Caki2 (cell line): ENCODE measurements at regions not wholly inside any gene's neighbourhood (a gene's known extent, or its start where the extent isn't known, plus 50 kb on each side); places are given as distances from the start of the nearest gene placed in this dataset.

ENCODE experiments used
- DNase-seq: peaks from one replicate; pipeline ENCODE4 v3.0.0-alpha.2; 2015; ENCODE audit warnings: low read depth
- in situ Hi-C: cut with HindIII; loops from 2 replicates; pipeline ENCODE4 v1.10.0; 2016; ENCODE audit warnings: low sequenced_read_pairs, low pct_unique_long_range_greater_than_20kb, mixed read lengths

- in situ Hi-C loops, result no loop called here
- no peak for DNase-seq
Observed at GRCh38 chr12:89965993-89966392, 257.4 kb upstream of the ATP2B1 start.

- in situ Hi-C loops, result no loop called here
- no peak for DNase-seq
Observed at GRCh38 chr12:89962648-89963047, 254.0 kb upstream of the ATP2B1 start.

GRCh38 chr12:89960607-89961394, 252.2 kb upstream of the ATP2B1 start:
- in situ Hi-C loops, result no loop called here
- DNase-seq, result no peak

- DNase-seq, result no peak
- in situ Hi-C loops, result no loop called here
Observed at GRCh38 chr12:89960011-89960507, 251.4 kb upstream of the ATP2B1 start.

GRCh38 chr12:89959179-89959578, 250.5 kb upstream of the ATP2B1 start:
- in situ Hi-C loops, result no loop called here
- no peak for DNase-seq

GRCh38 chr12:89954259-89954658, 245.6 kb upstream of the ATP2B1 start:
- in situ Hi-C loops, result no loop called here
- no peak for DNase-seq

GRCh38 chr12:89951694-89952060, 243.0 kb upstream of the ATP2B1 start:
- no peak for DNase-seq
- in situ Hi-C loops, result no loop called here

- DNase-seq, result no peak
- in situ Hi-C loops, result no loop called here
Observed at GRCh38 chr12:89951050-89951693, 242.5 kb upstream of the ATP2B1 start.

- in situ Hi-C loops, result no loop called here
- no peak for DNase-seq
Observed at GRCh38 chr12:89950421-89950820, 241.8 kb upstream of the ATP2B1 start.

- DNase-seq, result no peak
- in situ Hi-C loops, result no loop called here
Observed at GRCh38 chr12:89949457-89950195, 241.0 kb upstream of the ATP2B1 start.

- in situ Hi-C loops, result no loop called here
- DNase-seq, result no peak
Observed at GRCh38 chr12:89948271-89949175, 239.9 kb upstream of the ATP2B1 start.

- in situ Hi-C loops, result no loop called here
- peak; percentile 53 for DNase-seq
Observed at GRCh38 chr12:89947437-89948270, 239.0 kb upstream of the ATP2B1 start.

GRCh38 chr12:89946518-89947135, 238.0 kb upstream of the ATP2B1 start:
- in situ Hi-C loops, result no loop called here
- DNase-seq, result no peak

GRCh38 chr12:89945123-89945522, 236.5 kb upstream of the ATP2B1 start:
- no peak for DNase-seq
- in situ Hi-C loops, result no loop called here

GRCh38 chr12:89943463-89943862, 234.8 kb upstream of the ATP2B1 start:
- DNase-seq, result no peak
- in situ Hi-C loops, result no loop called here

GRCh38 chr12:89941436-89941835, 232.8 kb upstream of the ATP2B1 start:
- no peak for DNase-seq
- in situ Hi-C loops, result no loop called here
